ENCODE measurements at regions not wholly inside any gene's neighbourhood (a gene's known extent, or its start where the extent isn't known, plus 50 kb on each side); places are given as distances from the start of the nearest gene placed in this dataset.

- DNase-seq (ENCODE audit: low read depth) = no peak
Observed at GRCh38 chr4:11053601-11054220, 369.1 kb upstream of the CLNK start.

DNA sequence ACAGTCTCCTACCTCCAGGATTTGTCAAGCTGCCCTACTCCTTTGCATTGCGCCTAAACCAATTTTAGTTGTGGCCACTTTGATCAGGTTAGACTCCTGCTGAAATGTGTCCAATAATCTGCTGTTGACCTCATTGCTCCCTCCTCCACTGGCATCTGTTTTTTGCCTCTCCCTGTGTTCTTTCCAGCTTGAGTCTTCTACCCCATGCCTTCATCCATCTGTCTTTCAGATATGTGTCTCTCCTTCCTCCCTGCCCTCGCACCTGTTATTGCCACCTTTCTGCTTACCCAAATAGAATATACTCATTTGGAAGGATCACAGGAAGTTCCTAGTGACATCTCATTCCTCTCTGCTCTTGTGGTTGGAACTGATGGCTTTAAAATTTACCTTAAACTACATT lies 366.6 kb upstream of the CLNK start:
- DNase-seq (ENCODE audit: low read depth) = no peak

- DNase-seq (ENCODE audit: low read depth) = no peak
Observed at GRCh38 chr4:11050766-11051165, 366.2 kb upstream of the CLNK start.

DNA sequence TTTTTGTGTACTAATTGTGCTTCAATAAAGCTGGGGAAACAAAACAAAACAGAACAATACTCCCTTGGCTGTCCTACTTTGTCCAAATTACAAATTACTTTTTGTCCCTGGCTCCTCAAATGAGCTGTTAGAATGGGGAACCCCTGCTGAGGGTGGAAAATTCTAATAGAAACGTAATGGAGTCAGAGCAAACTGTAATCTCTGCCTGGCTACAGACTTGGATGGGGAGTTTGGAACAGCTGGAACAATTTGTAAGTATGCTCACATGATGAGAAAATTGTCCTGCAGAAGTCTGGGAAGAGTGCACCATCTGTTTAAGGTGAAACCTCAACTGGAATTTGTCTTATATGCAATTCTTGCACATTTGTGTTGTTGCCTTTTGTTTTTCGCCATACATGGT lies 364.4 kb upstream of the CLNK start:
- no peak for DNase-seq (ENCODE audit: low read depth)

GRCh38 chr4:11042760-11043159 lies 358.2 kb upstream of the CLNK start:
- DNase-seq (ENCODE audit: low read depth) = no peak

DNA sequence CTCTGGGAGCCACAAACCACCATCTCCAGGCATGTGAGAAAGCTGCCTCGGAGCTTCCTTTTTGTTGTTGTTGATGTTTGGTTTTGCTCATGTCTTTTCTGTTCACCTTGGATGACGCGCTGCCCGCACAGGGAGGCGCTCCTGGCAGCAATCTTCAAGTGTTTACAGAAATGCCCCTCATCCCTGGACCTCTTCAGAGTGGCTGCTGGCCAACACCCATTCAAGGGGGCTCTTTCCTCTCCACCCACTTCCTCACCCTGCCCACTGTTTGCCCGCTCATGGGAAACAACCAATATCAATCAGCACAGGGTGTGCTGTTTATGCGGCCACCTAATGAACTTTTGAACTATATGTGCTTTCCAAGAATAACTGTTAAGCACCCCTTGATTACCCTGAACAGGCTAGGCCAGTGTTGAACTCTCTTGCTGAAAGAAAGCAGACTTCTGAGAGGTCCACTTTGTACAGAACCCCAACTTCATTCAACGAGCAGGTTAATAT lies 355.1 kb upstream of the CLNK start:
- no peak for DNase-seq (ENCODE audit: low read depth)

GRCh38 chr4:11038926-11039325 lies 354.4 kb upstream of the CLNK start:
- DNase-seq (ENCODE audit: low read depth) = no peak

- DNase-seq (ENCODE audit: low read depth) = no peak
Observed at GRCh38 chr4:11037637-11038036, 353.1 kb upstream of the CLNK start.

DNA sequence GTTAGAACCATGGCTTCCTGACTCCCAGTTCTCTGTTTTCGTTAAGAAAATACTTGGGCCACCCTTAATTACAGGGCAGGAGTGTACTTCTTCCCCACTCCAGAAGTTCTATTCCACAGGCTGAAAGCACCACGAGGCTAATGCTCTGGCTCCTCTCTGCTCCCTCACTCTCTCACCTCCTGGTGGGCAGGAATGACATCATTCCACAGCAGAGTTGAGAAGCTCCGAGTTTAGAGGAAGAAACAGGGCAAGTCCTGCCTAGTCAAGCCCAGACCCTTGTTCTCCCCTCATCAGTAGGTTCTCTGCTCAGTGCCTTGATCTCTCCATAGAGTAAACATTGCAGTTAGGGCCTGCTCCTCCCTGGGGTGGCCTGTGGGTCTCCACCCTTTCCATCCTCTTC lies 343.8 kb upstream of the CLNK start:
- DNase-seq (ENCODE audit: low read depth) = no peak

- no peak for DNase-seq (ENCODE audit: low read depth)
Observed at GRCh38 chr4:11021333-11021732, 336.8 kb upstream of the CLNK start.

- DNase-seq (ENCODE audit: low read depth) = no peak
Observed at GRCh38 chr4:11019451-11020240, 335.1 kb upstream of the CLNK start.

GRCh38 chr4:11014199-11014598 lies 329.6 kb upstream of the CLNK start:
- no peak for DNase-seq (ENCODE audit: low read depth)

- DNase-seq (ENCODE audit: low read depth) = no peak
Observed at GRCh38 chr4:11013094-11013664, 328.6 kb upstream of the CLNK start.

DNA sequence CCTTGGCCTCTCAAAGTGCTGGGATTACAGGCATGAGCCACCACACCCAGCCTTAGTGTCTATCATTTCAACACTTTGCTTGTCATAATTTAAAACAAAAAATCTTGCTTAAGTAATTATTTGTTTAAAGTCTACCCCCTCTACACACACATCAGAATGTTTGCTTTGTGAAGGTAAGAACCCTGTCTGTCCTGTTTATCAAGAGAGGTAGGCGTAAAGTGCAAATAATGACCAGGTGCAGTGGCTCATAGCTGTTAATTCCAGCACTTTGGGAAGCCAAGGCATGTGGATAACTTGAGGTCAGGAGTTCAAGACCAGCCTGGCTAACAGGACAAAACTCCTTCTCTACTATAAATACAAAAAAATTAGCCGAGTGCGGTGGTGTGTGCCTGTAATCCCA lies 326.7 kb upstream of the CLNK start:
- DNase-seq (ENCODE audit: low read depth) = no peak

- no peak for DNase-seq (ENCODE audit: low read depth)
Observed at GRCh38 chr4:11010624-11011023, 326.1 kb upstream of the CLNK start.

DNA sequence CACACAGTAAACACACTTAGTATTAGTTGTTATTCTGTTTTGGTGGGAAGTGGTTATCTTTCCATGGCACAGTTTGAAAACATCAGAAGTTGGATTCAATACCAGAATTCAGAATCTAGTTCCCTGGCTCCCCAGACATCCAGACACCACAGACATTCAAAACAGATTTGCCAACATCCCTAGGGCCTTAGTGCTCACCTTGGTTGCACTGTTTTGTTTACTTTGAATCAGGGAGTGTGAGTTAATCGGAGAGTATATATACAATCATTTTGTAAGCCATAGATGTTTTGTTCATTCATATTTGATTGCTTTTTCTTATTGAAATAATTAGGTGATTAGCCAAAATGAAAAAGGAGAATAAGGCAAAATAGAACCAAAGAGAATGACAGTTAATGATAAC lies 324.7 kb upstream of the CLNK start:
- DNase-seq (ENCODE audit: low read depth) = no peak

DNA sequence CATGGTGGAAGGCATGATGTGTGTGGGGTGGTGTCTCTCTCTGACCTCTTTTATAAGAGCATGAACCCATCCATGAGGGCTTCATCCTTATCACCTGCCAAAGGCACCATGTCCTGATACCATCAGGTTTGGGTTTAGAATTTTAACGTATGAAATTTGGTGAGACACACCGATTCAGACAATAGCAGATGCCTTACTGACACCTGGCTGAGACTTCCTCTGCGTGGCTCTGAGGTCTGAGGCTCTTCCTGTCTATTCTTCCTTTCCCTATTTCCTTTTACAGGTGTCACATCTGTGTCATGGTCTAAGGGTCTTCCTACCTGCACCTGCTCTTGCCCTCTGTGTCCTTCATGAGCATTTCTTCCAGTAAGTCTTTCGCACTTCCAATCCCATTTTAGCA lies 320.7 kb upstream of the CLNK start:
- DNase-seq (ENCODE audit: low read depth) = no peak

GRCh38 chr4:11004818-11005217 lies 320.2 kb upstream of the CLNK start:
- no peak for DNase-seq (ENCODE audit: low read depth)

GRCh38 chr4:11002961-11003360 lies 318.4 kb upstream of the CLNK start:
- DNase-seq (ENCODE audit: low read depth) = no peak

GRCh38 chr4:10998846-10999245 lies 314.3 kb upstream of the CLNK start:
- no peak for DNase-seq (ENCODE audit: low read depth)

- DNase-seq (ENCODE audit: low read depth) = no peak
Observed at GRCh38 chr4:10984815-10985214, 300.2 kb upstream of the CLNK start.

- DNase-seq (ENCODE audit: low read depth) = no peak
Observed at GRCh38 chr4:10983885-10984640, 299.5 kb upstream of the CLNK start.

DNA sequence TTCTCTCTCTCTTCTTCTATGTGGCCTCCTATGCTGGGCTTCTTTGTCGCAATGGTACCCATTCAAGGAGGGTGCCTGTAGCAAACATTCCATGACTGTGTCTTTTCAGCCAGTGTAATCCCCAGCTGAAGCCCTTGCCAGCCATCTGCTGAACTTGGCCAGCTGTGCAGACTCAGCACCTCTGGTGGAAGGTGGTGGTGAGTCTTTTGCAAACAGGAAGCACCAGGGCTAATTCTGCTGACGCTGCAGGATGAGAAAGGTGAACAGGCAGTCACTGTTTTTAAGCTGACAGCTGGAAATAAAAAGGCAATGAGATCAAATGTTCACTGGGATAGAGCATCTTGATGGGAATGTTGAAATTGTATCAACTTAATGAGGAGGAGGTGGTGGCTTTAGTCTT lies 298.7 kb upstream of the CLNK start:
- DNase-seq (ENCODE audit: low read depth) = no peak

Measured in fibroblast of gingiva (primary cell).